GM12874 (cell line): ENCODE measurements at regions not wholly inside any gene's neighbourhood (a gene's known extent, or its start where the extent isn't known, plus 50 kb on each side); places are given as distances from the start of the nearest gene placed in this dataset.

Experiments
- CTCF ChIP-seq: IDR thresholded peaks from 2 replicates; pipeline ENCODE4 v1.5.1; 2011; ENCODE audit warnings: low read depth, mild to moderate bottlenecking, control low read depth, low read length, moderate library complexity; ENCODE audit not compliant: insufficient read depth

GRCh38 chr10:7042000-7042399, 368.8 kb downstream of the SFMBT2 start:
- no peak for TF ChIP-seq CTCF

GRCh38 chr10:7040681-7041080, 370.2 kb downstream of the SFMBT2 start:
- no peak for TF ChIP-seq CTCF

- no peak for TF ChIP-seq CTCF
Measured at GRCh38 chr10:7039859-7040258, 371.0 kb downstream of the SFMBT2 start.

- TF ChIP-seq CTCF = no peak
Measured at GRCh38 chr10:7038416-7038815, 372.4 kb downstream of the SFMBT2 start.

- TF ChIP-seq CTCF = no peak
Measured at GRCh38 chr10:7036951-7037350, 373.9 kb downstream of the SFMBT2 start.

- no peak for TF ChIP-seq CTCF
Measured at GRCh38 chr10:7035126-7035761, 375.6 kb downstream of the SFMBT2 start.

- no peak for TF ChIP-seq CTCF
Measured at GRCh38 chr10:7033031-7033430, 377.8 kb downstream of the SFMBT2 start.
